Left lung (tissue), 4 donors: ENCODE measurements at regions not wholly inside any gene's neighbourhood (a gene's known extent, or its start where the extent isn't known, plus 50 kb on each side); places are given as distances from the start of the nearest gene placed in this dataset.

Source experiments
- ATAC-seq: fragments of 200-7000 bp; cut with Tn5 transposase; one replicate; pipeline ENCODE4 v1.9.1; 2020; ENCODE audit warnings: moderate library complexity
- DNase-seq, 4 donors: peaks; one replicate each; pipeline ENCODE4 v3.0.0-alpha.2; 2013 to 2020
- H3K27ac ChIP-seq, 2 donors: fragments of 200-600 bp; sonication (generic) in 1 of 2; one replicate each; pipeline versions ENCODE4 v1.5.0 to v1.8.0; 2020 to 2021
- H3K27me3 ChIP-seq, 2 donors: fragments of 200-600 bp; sonication (generic) in 1 of 2; one replicate each; pipeline versions ENCODE4 v1.5.0 to v1.8.0; 2020 to 2021
- H3K36me3 ChIP-seq, 2 donors: fragments of 200-600 bp; sonication (generic) in 1 of 2; one replicate each; pipeline versions ENCODE4 v1.5.0 to v1.8.0; 2020 to 2021
- H3K4me1 ChIP-seq, 2 donors: fragments of 200-600 bp; one replicate each; pipeline ENCODE4 v1.8.0; 2021
- H3K4me3 ChIP-seq, 2 donors: fragments of 200-600 bp; sonication (generic) in 1 of 2; one replicate each; pipeline versions ENCODE4 v1.5.0 to v1.8.0; 2020 to 2021; ENCODE audit warnings: mild to moderate bottlenecking in 1 of 2
- H3K9me3 ChIP-seq, 2 donors: fragments of 200-600 bp; sonication (generic) in 1 of 2; one replicate each; pipeline versions ENCODE4 v1.5.0 to v1.8.0; 2020 to 2021
- intact Hi-C, 2 donors: fragments of 100-400 bp; cut with DNase I; formaldehyde crosslinking; loops; one replicate each; pipeline versions ENCODE4 v1.11.2 to v1.14.2; 2022
- TF ChIP-seq, protein P1 (sequence below), 2 donors: fragments of 200-600 bp; sonication (generic) in 1 of 2; IDR thresholded peaks; one replicate each; pipeline versions ENCODE4 v1.5.0 to v1.8.0; 2021; ENCODE audit warnings: antibody characterized with exemption in 2 of 2
- donor health status: DM: no; HTN: yes; CAD: no.
- donor health status: DM: no; HTN: no; CAD: no.

- H3K9me3 ChIP-seq: peaks cover 0 to 17% of the 10 kb centered on the region in 2 donors
- intact Hi-C loops: no loop called here
- H3K4me3 ChIP-seq: no peak overlapping the region
- DNase-seq: peak in 2 of 4 donors; percentile 6 to 49
- H3K4me1 ChIP-seq: no peaks in the 10 kb centered on the region
- H3K36me3 ChIP-seq: no peaks in the 10 kb centered on the region
- TF ChIP-seq, protein P1, sequence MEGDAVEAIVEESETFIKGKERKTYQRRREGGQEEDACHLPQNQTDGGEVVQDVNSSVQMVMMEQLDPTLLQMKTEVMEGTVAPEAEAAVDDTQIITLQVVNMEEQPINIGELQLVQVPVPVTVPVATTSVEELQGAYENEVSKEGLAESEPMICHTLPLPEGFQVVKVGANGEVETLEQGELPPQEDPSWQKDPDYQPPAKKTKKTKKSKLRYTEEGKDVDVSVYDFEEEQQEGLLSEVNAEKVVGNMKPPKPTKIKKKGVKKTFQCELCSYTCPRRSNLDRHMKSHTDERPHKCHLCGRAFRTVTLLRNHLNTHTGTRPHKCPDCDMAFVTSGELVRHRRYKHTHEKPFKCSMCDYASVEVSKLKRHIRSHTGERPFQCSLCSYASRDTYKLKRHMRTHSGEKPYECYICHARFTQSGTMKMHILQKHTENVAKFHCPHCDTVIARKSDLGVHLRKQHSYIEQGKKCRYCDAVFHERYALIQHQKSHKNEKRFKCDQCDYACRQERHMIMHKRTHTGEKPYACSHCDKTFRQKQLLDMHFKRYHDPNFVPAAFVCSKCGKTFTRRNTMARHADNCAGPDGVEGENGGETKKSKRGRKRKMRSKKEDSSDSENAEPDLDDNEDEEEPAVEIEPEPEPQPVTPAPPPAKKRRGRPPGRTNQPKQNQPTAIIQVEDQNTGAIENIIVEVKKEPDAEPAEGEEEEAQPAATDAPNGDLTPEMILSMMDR (IDR thresholded peaks at IDR 0.05): no peak
- no peaks in the 10 kb centered on the region for H3K27me3 ChIP-seq
- peak; percentile 75 for ATAC-seq
- H3K27ac ChIP-seq: peak overlapping the region in 1 of 2 donors; percentile 3
These were observed 294.3 kb downstream of the TAF11L14 start for GRCh38 chr5:17928581-17928981.

GRCh38 chr5:17929171-17929570, 294.9 kb downstream of the TAF11L14 start:
- Histone ChIP-seq H3K27me3 (no peaks in the 10 kb centered on the region), H3K27ac (peak overlapping the region in 1 of 2 donors; percentile 3), H3K4me1 (no peaks in the 10 kb centered on the region), H3K4me3 (no peak overlapping the region), H3K36me3 (no peaks in the 10 kb centered on the region), H3K9me3 (peaks cover 0 to 23% of the 10 kb centered on the region in 2 donors)
- TF ChIP-seq, protein P1 (IDR thresholded peaks at IDR 0.05): no peak
- intact Hi-C loops: no loop called here
- DNase-seq: no peak
- no peak for ATAC-seq

DNA sequence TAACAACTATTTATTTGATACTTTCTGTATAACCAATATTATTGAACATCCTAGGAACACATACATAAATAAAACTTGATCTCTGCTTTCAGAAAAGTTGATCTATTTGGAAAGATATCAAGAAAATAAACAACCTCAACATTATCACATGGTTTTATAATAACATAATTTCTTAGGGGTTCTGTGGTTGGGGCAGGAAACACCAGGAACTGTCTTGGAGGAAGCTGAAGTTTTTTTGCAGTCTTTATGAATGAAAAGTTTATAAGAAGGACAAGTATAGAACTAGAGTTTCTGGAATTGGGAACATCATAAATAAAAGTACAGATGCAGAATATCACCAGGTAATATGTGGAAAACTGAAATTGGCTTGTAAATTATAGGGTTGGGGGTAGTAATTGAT, 296.1 kb downstream of the TAF11L14 start:
- DNase-seq: no peak

DNA sequence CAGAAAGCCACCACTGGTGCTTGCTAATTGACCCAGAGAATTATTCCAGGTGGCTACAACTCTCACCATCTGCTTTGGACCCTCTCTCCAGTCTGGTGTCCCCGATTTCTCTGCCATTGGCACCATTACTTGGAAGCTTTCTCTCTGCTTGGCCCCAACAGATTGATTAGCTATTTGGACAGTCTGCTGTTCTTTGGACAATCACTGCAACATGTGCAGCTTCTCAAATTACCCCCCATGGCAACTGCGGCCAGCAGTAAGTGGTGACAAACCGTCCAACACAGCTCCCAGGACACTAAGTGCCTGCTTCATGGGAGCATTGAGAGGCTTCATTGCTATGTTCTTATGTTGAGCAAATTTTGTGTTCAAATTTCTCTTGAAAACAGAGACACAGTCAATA, 309.8 kb downstream of the TAF11L14 start:
- Histone ChIP-seq H3K27ac (no peak overlapping the region), H3K36me3 (no peaks in the 10 kb centered on the region), H3K27me3 (no peaks in the 10 kb centered on the region), H3K4me3 (no peak overlapping the region), H3K4me1 (no peaks in the 10 kb centered on the region), H3K9me3 (peaks cover 0 to 30% of the 10 kb centered on the region in 2 donors)
- intact Hi-C loops: no loop called here
- TF ChIP-seq, protein P1 (IDR thresholded peaks at IDR 0.05): no peak
- DNase-seq (no peak), ATAC-seq (no peak)

More for the DNA sequence above, 296.1 kb downstream of the TAF11L14 start:
- Histone ChIP-seq H3K36me3 (no peaks in the 10 kb centered on the region), H3K9me3 (peaks cover 0 to 33% of the 10 kb centered on the region in 2 donors), H3K27me3 (no peaks in the 10 kb centered on the region), H3K4me3 (no peak overlapping the region), H3K4me1 (no peaks in the 10 kb centered on the region), H3K27ac (no peak overlapping the region)
- intact Hi-C loops: no loop called here
- TF ChIP-seq, protein P1 (IDR thresholded peaks at IDR 0.05): no peak
- ATAC-seq: no peak

- ATAC-seq: no peak
These were observed 312.8 kb downstream of the TAF11L14 start for GRCh38 chr5:17947029-17947428.

More at GRCh38 chr5:17947029-17947428, 312.8 kb downstream of the TAF11L14 start:
- H3K4me1 ChIP-seq: no peaks in the 10 kb centered on the region
- H3K9me3 ChIP-seq: peaks cover 0 to 27% of the 10 kb centered on the region in 2 donors
- H3K27ac ChIP-seq: no peak overlapping the region
- TF ChIP-seq, protein P1 (IDR thresholded peaks at IDR 0.05): no peak
- intact Hi-C loops: no loop called here
- H3K27me3 ChIP-seq: no peaks in the 10 kb centered on the region
- no peaks in the 10 kb centered on the region for H3K36me3 ChIP-seq
- DNase-seq: no peak
- H3K4me3 ChIP-seq: no peak overlapping the region
